HG02852 (cell line): ENCODE measurements at regions not wholly inside any gene's neighbourhood (a gene's known extent, or its start where the extent isn't known, plus 50 kb on each side); places are given as distances from the start of the nearest gene placed in this dataset.

Experiments used
- ATAC-seq: cut with Tn5 transposase; IDR thresholded peaks from one replicate; pipeline ENCODE4 v1.9.1; 2021; ENCODE audit warnings: mild to moderate bottlenecking, moderate library complexity; ENCODE audit not compliant: unreplicated experiment

DNA sequence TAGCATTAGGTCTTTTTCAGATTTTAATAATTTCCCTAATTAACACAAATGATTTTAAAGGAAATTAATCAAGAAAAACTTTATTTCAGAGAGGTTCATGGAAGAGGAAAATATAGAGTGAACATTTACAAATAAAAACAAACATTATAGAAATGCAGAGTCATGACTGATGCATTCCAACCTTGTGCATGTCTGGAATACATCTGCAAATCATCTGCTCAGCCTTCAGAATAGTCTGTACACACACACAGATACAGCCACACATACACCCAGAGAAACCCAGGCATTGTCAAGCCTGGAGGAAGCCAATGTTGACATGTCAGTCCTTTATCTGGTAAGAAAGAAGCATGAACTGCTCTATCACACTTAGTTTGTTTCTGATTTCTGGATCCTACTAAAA, 61.3 kb upstream of the NFKB1 start:
- no peak for ATAC-seq

GRCh38 chr4:102440498-102440897, 60.7 kb upstream of the NFKB1 start:
- no peak for ATAC-seq

GRCh38 chr4:102441978-102442911, 58.9 kb upstream of the NFKB1 start:
- no peak for ATAC-seq

- ATAC-seq: no peak
These were observed 56.4 kb upstream of the NFKB1 start for GRCh38 chr4:102444752-102445151.

DNA sequence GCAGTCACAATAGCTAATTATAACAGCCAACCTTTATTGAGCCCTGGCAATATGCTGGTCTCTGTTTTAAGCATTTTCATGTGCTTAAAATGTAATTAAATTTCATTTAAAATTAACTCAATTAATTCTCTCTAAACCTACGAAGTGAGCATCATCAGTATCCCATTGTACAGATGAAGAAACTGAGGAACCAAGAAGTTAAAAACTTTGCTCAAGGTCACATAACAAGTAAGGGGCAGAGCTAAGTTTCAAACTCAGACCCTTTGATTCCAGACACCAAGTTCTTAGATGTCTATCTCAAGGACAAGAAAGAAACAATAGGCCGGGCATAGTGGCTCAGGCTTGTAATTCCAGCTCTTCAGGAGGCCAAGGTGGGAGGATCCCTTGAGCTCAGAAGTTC, 55.9 kb upstream of the NFKB1 start:
- no peak for ATAC-seq

DNA sequence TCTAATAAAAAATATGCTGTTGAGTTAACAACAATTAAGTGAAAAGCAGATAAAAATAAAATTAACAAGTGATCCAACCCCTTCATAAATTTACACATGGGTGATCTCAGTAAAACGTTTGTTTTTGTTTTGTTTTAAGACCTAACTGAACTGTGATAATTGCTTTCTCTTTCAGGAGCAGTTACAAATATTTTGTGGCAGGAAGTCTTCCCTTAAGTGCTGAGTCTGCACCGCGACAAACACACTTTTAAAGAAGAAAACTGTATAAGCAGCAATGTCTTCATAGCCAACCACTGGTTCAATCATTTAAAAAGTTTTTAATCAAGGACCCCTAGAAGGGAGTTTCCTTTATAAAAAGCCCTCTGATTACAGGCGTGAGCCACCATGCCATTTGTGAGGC, 53.7 kb upstream of the NFKB1 start:
- no peak for ATAC-seq

GRCh38 chr4:102449751-102450352, 51.3 kb upstream of the NFKB1 start:
- peak; percentile 71 for ATAC-seq

- ATAC-seq: no peak
These were observed 49.9 kb upstream of the NFKB1 start for GRCh38 chr4:102451266-102451665.
